ENCODE measurements at regions not wholly inside any gene's neighbourhood (a gene's known extent, or its start where the extent isn't known, plus 50 kb on each side); places are given as distances from the start of the nearest gene placed in this dataset.

DNA sequence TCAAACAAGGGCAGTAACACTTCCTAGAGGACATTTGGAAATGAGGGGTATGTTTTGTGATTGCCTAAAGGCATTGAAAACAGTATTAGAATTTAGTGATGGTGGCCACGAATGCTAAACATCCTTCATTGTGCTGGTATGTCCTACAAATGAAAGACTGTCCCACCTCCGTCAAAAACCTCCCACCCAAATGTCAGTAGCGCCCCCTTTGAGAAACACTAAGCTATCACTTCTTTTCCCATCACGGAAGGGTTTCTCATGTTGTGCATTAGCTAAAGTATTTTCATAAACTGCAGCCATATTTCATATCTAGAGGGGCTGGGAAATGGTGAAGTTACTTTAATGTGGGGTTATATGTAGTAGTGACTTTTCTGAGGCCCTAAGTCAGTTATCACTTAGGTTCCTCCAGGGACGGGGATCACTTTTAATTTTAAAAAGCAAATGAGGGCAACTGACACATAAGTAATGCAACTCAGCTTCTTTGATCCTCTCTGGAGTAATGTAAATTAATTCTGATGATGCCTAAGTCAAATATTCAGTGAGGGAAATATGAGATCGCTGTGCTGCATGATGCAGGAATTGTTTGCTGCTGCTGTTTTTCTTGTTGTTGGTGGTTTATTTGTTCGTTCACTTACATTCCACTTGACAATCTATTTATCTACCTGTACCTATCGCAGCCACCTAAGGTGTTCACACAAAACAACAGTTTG lies 1403.4 kb upstream of the TENM4 start (continued):
- TF ChIP-seq TAF7 (optimal IDR thresholded peaks at IDR 0.05; ENCODE audit: borderline replicate concordance, low read depth, low read length): no peak
- no peak for TF ChIP-seq KDM4A (IDR thresholded peaks at IDR 0.05; ENCODE audit: low read depth, low read length, severe bottlenecking)
- TF ChIP-seq TEAD4 (IDR thresholded peaks at IDR 0.05; ENCODE audit: low read depth, low read length): peak; percentile 30; the same call in 1 of the 2 replicates
- no peak for TF ChIP-seq SUZ12 (IDR thresholded peaks at IDR 0.05; ENCODE audit: low read length)
- no peak for TF ChIP-seq EZH2 (IDR thresholded peaks at IDR 0.05; ENCODE audit: low read depth, low read length, severe bottlenecking)
- no peak for TF ChIP-seq EP300 (IDR thresholded peaks at IDR 0.05; ENCODE audit: borderline replicate concordance in 1 of 2, low read depth in 2 of 2, low read length in 2 of 2)
- TF ChIP-seq FOSL1 (IDR thresholded peaks at IDR 0.05; ENCODE audit: insufficient read depth, low read depth, low read length): no peak

Measured in H1 (cell line).